Esophagus muscularis mucosa (tissue), 4 donors: ENCODE measurements at regions not wholly inside any gene's neighbourhood (a gene's known extent, or its start where the extent isn't known, plus 50 kb on each side); places are given as distances from the start of the nearest gene placed in this dataset.
"Not testable (repeated sequence)": the region's sequence is repeated elsewhere in the genome, so short reads cannot be mapped to it uniquely, and the experiment has no call there.

Source experiments
- DNase-seq: peaks from one replicate; pipeline ENCODE4 v3.0.0-alpha.2; 2017; ENCODE audit errors: extremely low spot score
- H3K27ac ChIP-seq, 4 donors: fragments of 200-600 bp; sonication (generic); replicated peaks in 1 of 4; 1 replicate in 3 of 4; 2 replicates in 1 of 4; pipeline ENCODE4 v1.5.1; 2016 to 2019; ENCODE audit warnings: mild to moderate bottlenecking in 1 of 4
- H3K27me3 ChIP-seq, 4 donors: fragments of 200-600 bp; sonication (generic); one replicate each; pipeline versions ENCODE4 v1.5.1 to v1.6.0; 2016 to 2019
- H3K36me3 ChIP-seq, 4 donors: fragments of 200-600 bp; sonication (generic); one replicate each; pipeline ENCODE4 v1.5.1; 2016 to 2019
- H3K4me1 ChIP-seq, 4 donors: fragments of 200-600 bp; sonication (generic); one replicate each; pipeline ENCODE4 v1.5.1; 2016 to 2019
- H3K4me3 ChIP-seq, 4 donors: fragments of 200-600 bp; sonication (generic); 1 replicate in 2 of 4; 2 replicates in 2 of 4; pipeline ENCODE4 v1.5.1; 2016 to 2019; ENCODE audit warnings: mild to moderate bottlenecking in 4 of 4, moderate library complexity in 1 of 4
- H3K9me3 ChIP-seq, 4 donors: fragments of 200-600 bp; sonication (generic); 1 replicate in 3 of 4; 2 replicates in 1 of 4; pipeline ENCODE4 v1.5.1; 2016 to 2019
- EP300 ChIP-seq: sonication (generic); formaldehyde crosslinking; IDR thresholded peaks from one replicate; pipeline ENCODE4 v1.6.1; 2017; ENCODE audit warnings: antibody characterized with exemption
- POLR2A ChIP-seq: fragments of 450-650 bp; IDR thresholded peaks from one replicate; pipeline ENCODE4 v1.6.1; 2017; ENCODE audit warnings: antibody characterized with exemption, moderate library complexity, mild to moderate bottlenecking, low read depth
- POLR2AphosphoS5 ChIP-seq, 2 donors: sonication (generic); formaldehyde crosslinking; IDR thresholded peaks; one replicate each; pipeline ENCODE4 v1.6.1; 2017; ENCODE audit warnings: antibody characterized with exemption in 2 of 2
- WGBS: methylation state at CpG from one replicate; pipeline ENCODE4 v1.1.5; 2018; 5-methylcytosine and 5-hydroxymethylcytosine counted together
- intact Hi-C: fragments of 100-400 bp; cut with DNase I; formaldehyde crosslinking; loops from one replicate; pipeline ENCODE4 v1.15.1; 2023
- TF ChIP-seq, protein P1 (sequence below), 3 experiments: fragments of 200-600 bp in 2 of 3; fragments of 450-650 bp in 1 of 3; sonication (generic) in 2 of 3; IDR thresholded peaks; one replicate each; pipeline ENCODE4 v1.5.1; 2017 to 2019; ENCODE audit warnings: antibody characterized with exemption in 3 of 3, mild to moderate bottlenecking in 2 of 3, moderate library complexity in 1 of 3

DNA sequence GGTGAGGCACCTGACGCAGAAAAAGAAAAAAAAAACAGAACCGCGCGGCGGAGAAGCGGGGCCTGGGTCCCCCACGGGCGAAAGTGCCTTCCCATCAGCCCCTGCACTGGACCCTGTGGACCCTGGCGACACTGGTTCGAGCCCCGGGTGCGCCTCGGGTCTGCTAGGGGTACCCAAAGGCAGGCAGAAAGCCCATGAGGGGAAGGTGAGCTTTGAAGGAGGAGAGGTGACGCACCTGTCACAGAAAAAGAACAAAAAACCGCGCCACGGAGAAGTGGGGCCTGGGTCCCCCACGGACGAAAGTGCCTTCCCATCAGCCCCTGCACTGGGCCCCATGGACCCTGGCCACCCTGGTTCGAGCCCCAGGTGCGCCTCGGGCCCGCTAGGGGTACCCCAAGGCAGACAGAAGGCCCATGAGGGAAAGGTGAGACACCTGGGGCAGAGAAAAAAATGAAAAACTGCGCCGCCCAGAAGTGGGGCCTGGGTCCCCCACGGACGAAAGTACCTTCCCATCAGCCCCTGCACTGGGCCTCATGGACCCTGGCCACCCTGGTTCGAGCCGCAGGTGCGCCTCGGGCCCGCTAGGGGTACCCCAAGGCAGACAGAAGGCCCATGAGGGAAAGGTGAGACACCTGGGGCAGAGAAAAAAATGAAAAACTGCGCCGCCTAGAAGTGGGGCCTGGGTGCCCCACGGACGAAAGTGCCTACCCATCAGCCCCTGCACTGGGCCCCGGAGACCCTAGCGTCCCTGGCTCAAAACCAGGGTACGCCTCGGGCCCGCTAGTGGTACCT, 227.4 kb downstream of the CCDC74A start:
- H3K36me3 ChIP-seq, result no peaks in the 10 kb centered on the region
- no peaks in the 10 kb centered on the region for H3K4me1 ChIP-seq
- intact Hi-C loops, result no loop called here
- no peaks in the 10 kb centered on the region for H3K9me3 ChIP-seq
- 78% methylated on average over 39 of the region's 41 CpGs for WGBS
- no peak overlapping the region for H3K4me3 ChIP-seq
- no peaks in the 10 kb centered on the region for H3K27me3 ChIP-seq
- no peak overlapping the region for H3K27ac ChIP-seq
- TF ChIP-seq, protein P1, sequence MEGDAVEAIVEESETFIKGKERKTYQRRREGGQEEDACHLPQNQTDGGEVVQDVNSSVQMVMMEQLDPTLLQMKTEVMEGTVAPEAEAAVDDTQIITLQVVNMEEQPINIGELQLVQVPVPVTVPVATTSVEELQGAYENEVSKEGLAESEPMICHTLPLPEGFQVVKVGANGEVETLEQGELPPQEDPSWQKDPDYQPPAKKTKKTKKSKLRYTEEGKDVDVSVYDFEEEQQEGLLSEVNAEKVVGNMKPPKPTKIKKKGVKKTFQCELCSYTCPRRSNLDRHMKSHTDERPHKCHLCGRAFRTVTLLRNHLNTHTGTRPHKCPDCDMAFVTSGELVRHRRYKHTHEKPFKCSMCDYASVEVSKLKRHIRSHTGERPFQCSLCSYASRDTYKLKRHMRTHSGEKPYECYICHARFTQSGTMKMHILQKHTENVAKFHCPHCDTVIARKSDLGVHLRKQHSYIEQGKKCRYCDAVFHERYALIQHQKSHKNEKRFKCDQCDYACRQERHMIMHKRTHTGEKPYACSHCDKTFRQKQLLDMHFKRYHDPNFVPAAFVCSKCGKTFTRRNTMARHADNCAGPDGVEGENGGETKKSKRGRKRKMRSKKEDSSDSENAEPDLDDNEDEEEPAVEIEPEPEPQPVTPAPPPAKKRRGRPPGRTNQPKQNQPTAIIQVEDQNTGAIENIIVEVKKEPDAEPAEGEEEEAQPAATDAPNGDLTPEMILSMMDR (IDR thresholded peaks at IDR 0.05), result no peak
- no peak for TF ChIP-seq POLR2A
- TF ChIP-seq EP300, result no peak
- TF ChIP-seq POLR2AphosphoS5 (IDR thresholded peaks at IDR 0.05), result no peak
- no peak for DNase-seq

DNA sequence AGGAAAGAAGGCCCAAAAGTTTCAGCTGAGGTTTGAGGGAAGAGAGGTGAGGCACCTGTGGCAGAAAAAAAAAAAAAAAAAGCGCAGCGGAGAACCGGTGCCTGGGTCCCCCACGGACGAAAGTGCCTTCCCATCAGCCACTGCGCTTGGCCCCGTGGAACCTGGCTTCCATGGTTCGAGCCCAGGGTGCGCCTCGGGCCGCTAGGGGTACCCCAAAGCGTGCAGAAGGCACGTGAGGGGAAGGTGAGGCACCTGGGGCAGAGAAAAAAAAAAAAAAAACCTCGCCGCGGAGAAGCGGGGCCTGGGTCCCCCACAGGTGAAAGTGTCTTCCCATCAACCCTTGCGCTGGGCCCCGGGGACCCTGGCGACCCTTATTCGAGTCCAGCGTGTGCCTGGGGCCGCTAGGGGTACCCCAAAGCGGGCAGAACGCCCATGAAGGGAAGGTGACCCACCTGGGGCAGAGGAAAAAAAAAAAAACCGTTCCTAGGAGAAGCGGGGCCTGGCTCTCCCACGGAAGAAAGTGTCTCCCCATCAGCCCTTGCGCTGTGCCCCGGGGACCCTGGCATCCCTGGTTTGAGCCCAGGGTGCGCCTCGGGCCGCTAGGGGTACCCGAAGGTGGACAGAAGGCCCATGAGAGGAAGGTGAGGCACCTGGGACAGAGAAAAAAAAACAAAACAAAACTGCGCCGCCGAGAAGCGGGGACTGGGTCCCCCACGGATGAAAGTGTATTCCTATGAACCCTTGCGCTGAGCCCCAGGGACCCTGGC, 228.6 kb downstream of the CCDC74A start:
- no peaks in the 10 kb centered on the region for H3K27me3 ChIP-seq
- no peak overlapping the region for H3K4me3 ChIP-seq
- no peak for DNase-seq
- intact Hi-C loops, result no loop called here
- H3K36me3 ChIP-seq, result no peaks in the 10 kb centered on the region
- no peaks in the 10 kb centered on the region for H3K9me3 ChIP-seq
- H3K4me1 ChIP-seq, result no peaks in the 10 kb centered on the region
- no peak overlapping the region for H3K27ac ChIP-seq
- TF ChIP-seq POLR2AphosphoS5 (IDR thresholded peaks at IDR 0.05) (no peak), EP300 (no peak), POLR2A (no peak)
- TF ChIP-seq, protein P1 (IDR thresholded peaks at IDR 0.05), result no peak
- 91% methylated on average over 37 of the region's 40 CpGs for WGBS

DNA sequence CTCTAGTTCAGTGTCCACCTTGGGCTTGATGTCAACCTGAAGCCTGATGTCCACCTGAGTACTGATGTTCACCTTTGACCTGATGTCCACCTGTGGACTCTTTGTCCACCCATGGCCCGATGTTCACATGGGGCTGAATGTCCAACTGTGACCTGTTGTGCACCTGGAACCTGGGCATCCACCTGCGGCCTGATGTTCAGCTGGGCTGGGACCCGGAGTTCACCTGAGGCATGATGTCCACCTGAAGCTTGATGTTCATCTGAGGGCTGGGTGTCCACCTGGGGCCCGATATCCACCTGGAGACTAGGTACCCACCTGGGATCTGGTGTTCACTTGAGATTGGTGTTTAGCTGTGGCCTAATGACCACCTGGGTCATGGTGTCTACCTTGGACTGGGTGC, 231.3 kb downstream of the CCDC74A start:
- WGBS, result 100% methylated on average over 2 of the region's 4 CpGs
- H3K36me3 ChIP-seq, DNase-seq, intact Hi-C loops, H3K4me1 ChIP-seq, H3K27me3 ChIP-seq, H3K9me3 ChIP-seq, H3K27ac ChIP-seq, H3K4me3 ChIP-seq: not testable (repeated sequence)

DNA sequence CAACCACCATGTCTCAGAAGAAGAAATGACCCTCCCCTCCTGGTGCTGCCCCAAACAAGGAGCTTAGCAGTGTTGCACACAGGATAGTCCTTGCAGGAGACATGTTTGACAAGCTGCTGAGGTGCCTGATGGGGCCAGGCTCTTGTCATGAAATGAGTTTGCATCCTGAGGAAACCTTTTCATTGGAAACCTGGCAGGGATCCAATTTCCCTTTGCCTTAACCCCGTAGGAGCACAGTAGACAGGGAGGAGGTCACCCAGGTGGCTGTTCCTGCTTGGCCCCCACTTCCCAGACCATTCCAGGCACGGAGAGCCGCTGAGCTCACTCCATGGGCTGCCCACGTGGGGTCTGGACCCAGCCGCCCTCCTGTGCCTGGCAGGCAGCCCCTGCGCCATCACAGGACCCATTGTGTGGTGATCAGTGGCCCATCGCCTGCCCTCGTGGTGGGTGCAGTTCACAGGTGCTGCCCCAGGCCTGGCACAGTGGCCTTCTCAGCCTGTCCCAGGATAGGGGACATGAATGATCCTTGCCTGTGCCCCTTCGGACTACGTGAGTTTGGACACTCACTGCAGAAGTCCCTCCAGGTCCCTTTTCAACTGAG, 247.4 kb downstream of the CCDC74A start:
- intact Hi-C loops, H3K9me3 ChIP-seq, H3K4me3 ChIP-seq, H3K36me3 ChIP-seq, DNase-seq, H3K4me1 ChIP-seq, H3K27ac ChIP-seq, H3K27me3 ChIP-seq: not testable (repeated sequence)
- 80% methylated on average over 2 of the region's 10 CpGs for WGBS

DNA sequence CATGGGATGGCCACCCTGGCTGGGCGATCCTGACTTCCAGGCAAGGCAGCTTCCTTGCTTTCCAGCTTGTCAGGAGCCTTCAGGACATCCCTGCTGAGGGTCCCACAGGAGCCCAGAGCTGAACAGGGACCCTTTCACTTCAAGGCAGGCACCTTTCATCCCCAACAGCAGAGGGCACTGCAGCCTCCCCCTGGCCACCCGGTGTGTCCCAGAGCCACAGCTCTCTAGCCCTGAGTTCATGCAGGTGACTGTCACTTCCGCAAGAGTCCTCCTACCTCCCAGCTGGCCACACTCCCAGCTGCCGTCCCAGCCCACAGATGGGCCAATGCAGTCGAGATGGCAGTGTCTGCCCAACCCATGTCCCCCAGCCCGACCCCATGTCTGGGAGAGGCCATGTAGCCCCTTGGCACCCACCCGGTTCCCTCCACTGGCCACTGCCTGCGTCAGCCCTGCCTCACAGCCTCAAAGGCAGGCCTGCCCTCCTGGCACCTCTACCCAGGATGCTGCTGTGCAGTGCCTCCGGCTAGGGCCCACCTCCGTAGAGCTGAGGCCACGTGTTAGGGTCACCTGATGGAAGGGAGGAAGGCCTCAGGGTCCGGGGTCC, 248.3 kb downstream of the CCDC74A start:
- intact Hi-C loops, H3K27me3 ChIP-seq, H3K4me3 ChIP-seq, DNase-seq, H3K27ac ChIP-seq, H3K9me3 ChIP-seq, H3K36me3 ChIP-seq, H3K4me1 ChIP-seq: not testable (repeated sequence)
- WGBS, result 78% methylated on average over 6 of the region's 12 CpGs

DNA sequence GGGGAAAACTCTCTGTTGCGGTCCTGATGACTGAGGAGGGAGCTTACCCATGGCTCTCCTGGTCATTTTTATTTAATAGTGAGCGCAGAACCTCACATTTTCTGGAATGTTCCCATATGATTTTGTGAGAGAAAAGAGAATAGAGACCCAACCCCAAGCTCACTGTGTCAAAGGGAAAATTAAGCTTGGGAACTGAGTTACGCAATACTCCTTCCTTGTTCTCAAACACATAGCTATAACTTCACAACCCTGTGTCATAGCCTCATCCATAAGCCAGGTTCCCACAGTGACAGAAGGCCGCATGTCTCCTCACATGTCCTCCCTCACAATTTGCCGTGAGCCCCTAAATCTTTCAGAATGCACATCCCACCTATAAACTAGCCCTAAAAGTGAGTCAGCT, 252.8 kb downstream of the CCDC74A start:
- DNase-seq, H3K9me3 ChIP-seq, H3K27me3 ChIP-seq, intact Hi-C loops, H3K27ac ChIP-seq, H3K4me1 ChIP-seq, H3K36me3 ChIP-seq, H3K4me3 ChIP-seq: not testable (repeated sequence)
- WGBS, result 86% methylated on average over 5 of the region's 5 CpGs
